ENCODE measurements at regions not wholly inside any gene's neighbourhood (a gene's known extent, or its start where the extent isn't known, plus 50 kb on each side); places are given as distances from the start of the nearest gene placed in this dataset.
"Not testable (repeated sequence)": the region's sequence is repeated elsewhere in the genome, so short reads cannot be mapped to it uniquely, and the experiment has no call there.

- no peak overlapping the region for H3K4ac ChIP-seq (ENCODE audit: low read length)
- no peak overlapping the region for H3K27ac ChIP-seq (replicated peaks; ENCODE audit: low read length)
- peaks cover 3 to 31% of the 10 kb centered on the region in 2 donors for H3K36me3 ChIP-seq (replicated peaks in 1 of 2; ENCODE audit: control insufficient read depth in 2 of 2, insufficient read depth in 2 of 2, low read length in 2 of 2)
- H2AK5ac ChIP-seq (ENCODE audit: low read depth, low read length): no peak overlapping the region
- no peak overlapping the region for H3K4me3 ChIP-seq (ENCODE audit: low read length in 2 of 2)
- no peak overlapping the region for H2BK120ac ChIP-seq (ENCODE audit: low read depth, low read length)
- H4K91ac ChIP-seq (ENCODE audit: low read depth, low read length, poor library complexity): no peak overlapping the region
- H3K9ac ChIP-seq (ENCODE audit: low read depth, low read length, poor library complexity): no peak overlapping the region
- H2BK5ac ChIP-seq (ENCODE audit: low read length): no peak overlapping the region
- H3K79me1 ChIP-seq (ENCODE audit: low read depth, low read length): no peaks in the 10 kb centered on the region
- WGBS, 2 donors (ENCODE audit: extremely low coverage in 2 of 2, insufficient read length in 2 of 2, insufficient replicate concordance in 1 of 2): no CpG with 5 or more reads among the region's 3 CpGs
- DNase-seq (ENCODE audit: low spot score): no peak
- no peak overlapping the region for H3K14ac ChIP-seq (ENCODE audit: low read length)
- H4K8ac ChIP-seq (ENCODE audit: low read depth, low read length): no peak overlapping the region
- peaks cover 14 to 18% of the 10 kb centered on the region in 2 donors for H3K4me1 ChIP-seq (ENCODE audit: control insufficient read depth in 2 of 2, insufficient read depth in 1 of 2, low read depth in 1 of 2, low read length in 2 of 2)
- H3K27me3 ChIP-seq (ENCODE audit: control insufficient read depth in 3 of 3, insufficient read depth in 3 of 3, low read depth in 1 of 3, low read length in 3 of 3): no peaks in the 10 kb centered on the region
- H2BK15ac ChIP-seq (ENCODE audit: low read length): no peak overlapping the region
- no peak overlapping the region for H3K4me2 ChIP-seq (ENCODE audit: insufficient read depth, low read length, poor library complexity, severe bottlenecking)
- no peak overlapping the region for H2BK12ac ChIP-seq (ENCODE audit: low read length)
- H3K23ac ChIP-seq (ENCODE audit: low read depth, low read length, poor library complexity): no peak overlapping the region
- no peak overlapping the region for H2AFZ ChIP-seq (ENCODE audit: low read length)
- H3K9me3 ChIP-seq (replicated peaks in 1 of 2; ENCODE audit: control insufficient read depth in 2 of 2, insufficient read depth in 1 of 2, low read depth in 1 of 2, low read length in 2 of 2): no peaks in the 10 kb centered on the region
- H3K18ac ChIP-seq (ENCODE audit: low read length): no peak overlapping the region
Measured at GRCh38 chr3:159886050-159886449, 102.6 kb upstream of the IL12A start.

DNA sequence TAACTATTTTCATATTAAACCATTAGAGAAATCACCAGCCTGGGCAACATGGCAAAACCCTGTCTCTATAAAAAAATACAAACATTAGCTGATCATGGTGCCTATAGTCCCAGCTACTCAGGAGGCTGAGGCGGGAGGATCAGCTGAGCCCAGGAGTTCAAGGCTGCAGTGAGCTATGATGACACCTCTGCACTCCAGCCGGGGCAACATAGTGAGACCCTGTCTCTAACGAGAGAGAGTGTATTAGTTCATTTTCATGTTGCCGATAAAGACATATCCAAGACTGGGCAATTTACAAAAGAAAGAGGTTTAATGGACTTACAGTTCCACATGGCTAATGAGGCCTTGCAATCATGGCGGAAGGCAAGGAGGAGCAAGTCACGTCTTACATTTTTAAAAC lies 102.1 kb upstream of the IL12A start:
- WGBS, 2 donors (ENCODE audit: extremely low coverage in 2 of 2, insufficient read length in 2 of 2, insufficient replicate concordance in 1 of 2): no CpG with 5 or more reads among the region's 6 CpGs
- H2BK12ac ChIP-seq (ENCODE audit: low read length): not testable (repeated sequence)

GRCh38 chr3:159887168-159887567 lies 101.5 kb upstream of the IL12A start:
- Histone ChIP-seq H3K4ac (ENCODE audit: low read length) (no peak overlapping the region), H2AFZ (ENCODE audit: low read length) (no peak overlapping the region), H3K18ac (ENCODE audit: low read length) (no peak overlapping the region), H4K91ac (ENCODE audit: low read depth, low read length, poor library complexity) (no peak overlapping the region), H2BK120ac (ENCODE audit: low read depth, low read length) (no peak overlapping the region), H3K79me1 (ENCODE audit: low read depth, low read length) (no peaks in the 10 kb centered on the region), H3K36me3 (replicated peaks in 1 of 2; ENCODE audit: control insufficient read depth in 2 of 2, insufficient read depth in 2 of 2, low read length in 2 of 2) (peaks cover 8 to 42% of the 10 kb centered on the region in 2 donors), H3K4me3 (ENCODE audit: low read length in 2 of 2) (no peak overlapping the region), H2AK5ac (ENCODE audit: low read depth, low read length) (no peak overlapping the region), H3K9ac (ENCODE audit: low read depth, low read length, poor library complexity) (no peak overlapping the region), H3K4me2 (ENCODE audit: insufficient read depth, low read length, poor library complexity, severe bottlenecking) (no peak overlapping the region), H4K8ac (ENCODE audit: low read depth, low read length) (no peak overlapping the region), H3K27ac (replicated peaks; ENCODE audit: low read length) (no peak overlapping the region), H3K27me3 (ENCODE audit: control insufficient read depth in 3 of 3, insufficient read depth in 3 of 3, low read depth in 1 of 3, low read length in 3 of 3) (no peaks in the 10 kb centered on the region), H2BK5ac (ENCODE audit: low read length) (no peak overlapping the region), H3K14ac (ENCODE audit: low read length) (no peak overlapping the region), H2BK12ac (ENCODE audit: low read length) (no peak overlapping the region), H3K23ac (ENCODE audit: low read depth, low read length, poor library complexity) (no peak overlapping the region), H3K4me1 (ENCODE audit: control insufficient read depth in 2 of 2, insufficient read depth in 1 of 2, low read depth in 1 of 2, low read length in 2 of 2) (peaks cover 10 to 11% of the 10 kb centered on the region in 2 donors), H2BK15ac (ENCODE audit: low read length) (no peak overlapping the region), H3K9me3 (replicated peaks in 1 of 2; ENCODE audit: control insufficient read depth in 2 of 2, insufficient read depth in 1 of 2, low read depth in 1 of 2, low read length in 2 of 2) (no peaks in the 10 kb centered on the region)
- WGBS, 2 donors (ENCODE audit: extremely low coverage in 2 of 2, insufficient read length in 2 of 2, insufficient replicate concordance in 1 of 2): no CpG with 5 or more reads among the region's 5 CpGs
- DNase-seq (ENCODE audit: low spot score): no peak

More for the DNA sequence above, 102.1 kb upstream of the IL12A start:
- not testable (repeated sequence) for H3K27me3 ChIP-seq (ENCODE audit: control insufficient read depth in 3 of 3, insufficient read depth in 3 of 3, low read depth in 1 of 3, low read length in 3 of 3); H3K23ac ChIP-seq (ENCODE audit: low read depth, low read length, poor library complexity); H2AFZ ChIP-seq (ENCODE audit: low read length); H3K9me3 ChIP-seq (replicated peaks in 1 of 2; ENCODE audit: control insufficient read depth in 2 of 2, insufficient read depth in 1 of 2, low read depth in 1 of 2, low read length in 2 of 2); H2AK5ac ChIP-seq (ENCODE audit: low read depth, low read length); H3K9ac ChIP-seq (ENCODE audit: low read depth, low read length, poor library complexity); H3K18ac ChIP-seq (ENCODE audit: low read length); H4K91ac ChIP-seq (ENCODE audit: low read depth, low read length, poor library complexity); H3K27ac ChIP-seq (replicated peaks; ENCODE audit: low read length); H2BK15ac ChIP-seq (ENCODE audit: low read length); H4K8ac ChIP-seq (ENCODE audit: low read depth, low read length); H3K79me1 ChIP-seq (ENCODE audit: low read depth, low read length); H3K4ac ChIP-seq (ENCODE audit: low read length); H2BK120ac ChIP-seq (ENCODE audit: low read depth, low read length); H2BK5ac ChIP-seq (ENCODE audit: low read length); H3K14ac ChIP-seq (ENCODE audit: low read length); H3K4me3 ChIP-seq (ENCODE audit: low read length in 2 of 2); H3K4me2 ChIP-seq (ENCODE audit: insufficient read depth, low read length, poor library complexity, severe bottlenecking); DNase-seq (ENCODE audit: low spot score)
- peaks cover 14 to 17% of the 10 kb centered on the region in 2 donors for H3K4me1 ChIP-seq (ENCODE audit: control insufficient read depth in 2 of 2, insufficient read depth in 1 of 2, low read depth in 1 of 2, low read length in 2 of 2)
- peaks cover 4 to 35% of the 10 kb centered on the region in 2 donors for H3K36me3 ChIP-seq (replicated peaks in 1 of 2; ENCODE audit: control insufficient read depth in 2 of 2, insufficient read depth in 2 of 2, low read length in 2 of 2)

DNA sequence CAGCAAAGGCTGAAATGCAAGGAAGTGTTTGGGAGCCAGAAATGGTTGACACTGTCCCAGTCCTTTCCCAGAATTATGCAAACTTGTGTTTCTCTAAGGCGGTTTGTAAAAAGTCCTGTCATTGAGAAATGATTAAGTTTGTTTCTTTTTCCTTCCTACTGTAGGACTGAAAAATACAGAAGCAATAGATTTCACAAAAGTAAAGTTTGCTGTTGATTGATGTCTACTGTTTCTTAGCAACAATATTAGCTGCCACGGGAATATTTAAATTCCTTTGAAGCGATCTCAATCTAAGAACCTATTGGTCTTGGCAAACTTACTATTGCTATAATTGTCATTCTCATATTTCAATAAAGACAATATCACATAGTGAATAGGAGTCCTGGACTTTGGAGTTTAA lies 100.7 kb upstream of the IL12A start:
- Histone ChIP-seq H3K27ac (replicated peaks; ENCODE audit: low read length) (no peak overlapping the region), H4K8ac (ENCODE audit: low read depth, low read length) (no peak overlapping the region), H3K4me1 (ENCODE audit: control insufficient read depth in 2 of 2, insufficient read depth in 1 of 2, low read depth in 1 of 2, low read length in 2 of 2) (peaks cover 3 to 8% of the 10 kb centered on the region in 2 donors), H2AFZ (ENCODE audit: low read length) (no peak overlapping the region), H3K4ac (ENCODE audit: low read length) (no peak overlapping the region), H3K36me3 (replicated peaks in 1 of 2; ENCODE audit: control insufficient read depth in 2 of 2, insufficient read depth in 2 of 2, low read length in 2 of 2) (peaks cover 14 to 49% of the 10 kb centered on the region in 2 donors), H3K9ac (ENCODE audit: low read depth, low read length, poor library complexity) (no peak overlapping the region), H3K14ac (ENCODE audit: low read length) (no peak overlapping the region), H3K79me1 (ENCODE audit: low read depth, low read length) (no peaks in the 10 kb centered on the region), H2BK120ac (ENCODE audit: low read depth, low read length) (no peak overlapping the region), H3K4me2 (ENCODE audit: insufficient read depth, low read length, poor library complexity, severe bottlenecking) (no peak overlapping the region), H3K27me3 (ENCODE audit: control insufficient read depth in 3 of 3, insufficient read depth in 3 of 3, low read depth in 1 of 3, low read length in 3 of 3) (no peaks in the 10 kb centered on the region), H2BK15ac (ENCODE audit: low read length) (no peak overlapping the region), H3K9me3 (replicated peaks in 1 of 2; ENCODE audit: control insufficient read depth in 2 of 2, insufficient read depth in 1 of 2, low read depth in 1 of 2, low read length in 2 of 2) (no peaks in the 10 kb centered on the region), H3K18ac (ENCODE audit: low read length) (no peak overlapping the region), H3K4me3 (ENCODE audit: low read length in 2 of 2) (no peak overlapping the region), H2BK12ac (ENCODE audit: low read length) (no peak overlapping the region), H2BK5ac (ENCODE audit: low read length) (no peak overlapping the region), H4K91ac (ENCODE audit: low read depth, low read length, poor library complexity) (no peak overlapping the region), H3K23ac (ENCODE audit: low read depth, low read length, poor library complexity) (no peak overlapping the region), H2AK5ac (ENCODE audit: low read depth, low read length) (no peak overlapping the region)
- no CpG with 5 or more reads among the region's 3 CpGs for WGBS, 2 donors (ENCODE audit: extremely low coverage in 2 of 2, insufficient read length in 2 of 2, insufficient replicate concordance in 1 of 2)
- DNase-seq (ENCODE audit: low spot score): no peak

Measured in neuronal stem cell (in vitro differentiated cells).